GM12878 (cell line): ENCODE measurements at regions not wholly inside any gene's neighbourhood (a gene's known extent, or its start where the extent isn't known, plus 50 kb on each side); places are given as distances from the start of the nearest gene placed in this dataset.

ENCODE experiments used
- ATAC-seq: fragments of 200-7000 bp; cut with Tn5 transposase; 3 replicates; pipeline ENCODE4 v1.9.1; 2020; ENCODE audit warnings: mild to moderate bottlenecking, moderate library complexity
- BruUV-seq: library from RNA; stranded (reverse); fragments of 400-500 nt; replicated peaks from 2 replicates; lab custom pipeline; 2021; lab: Mats Ljungman, UMichigan
- CTCF ChIA-PET: fragments of 300-600 bp; sonication (Branson Sonifier 250); formaldehyde crosslinking; extraction: SDS; loops from one replicate; lab custom pipeline; 2021; ENCODE audit warnings: inconsistent platforms; lab: Yijun Ruan, JAX
- POLR2A ChIA-PET: fragments of 350-600 bp; formaldehyde crosslinking; extraction: SDS; loops from one replicate; lab custom pipeline; 2021; ENCODE audit warnings: inconsistent platforms; lab: Charles Lee
- RAD21 ChIA-PET: fragments of 300-600 bp; sonication (Branson Sonifier 250); formaldehyde crosslinking; loops from one replicate; lab custom pipeline; 2023; ENCODE audit warnings: antibody characterized with exemption; ENCODE audit not compliant: unreplicated experiment; lab: Charles Lee
- SMC1A ChIA-PET: fragments of 300-600 bp; sonication (Branson Sonifier 250); formaldehyde crosslinking; loops from one replicate; lab custom pipeline; 2023; ENCODE audit not compliant: unreplicated experiment, uncharacterized antibody; lab: Charles Lee
- DNase-seq: peaks from one replicate; pipeline ENCODE4 v3.0.0-alpha.2; 2011; ENCODE audit warnings: low read depth, low spot score
- FAIRE-seq: peaks from 3 replicates; lab custom pipeline; 2011; peaks lifted over from hg19 to GRCh38; lab: Jason Lieb, UNC
- H2AFZ ChIP-seq: 2 replicates; pipeline ENCODE4 v1.6.0; 2011; ENCODE audit warnings: low read depth, low read length, control low read depth; ENCODE audit not compliant: control insufficient read depth
- H3K27ac ChIP-seq: 2 replicates; pipeline ENCODE4 v1.5.1; 2011; ENCODE audit warnings: control low read depth; ENCODE audit not compliant: control insufficient read depth, insufficient read depth
- H3K27me3 ChIP-seq, 2 experiments: replicated peaks in 1 of 2; 2 replicates each; pipeline versions ENCODE4 v1.6.0 to v1.6.1; 2011; ENCODE audit warnings: low read length in 1 of 2; ENCODE audit not compliant: control insufficient read depth in 2 of 2, insufficient read depth in 2 of 2
- H3K36me3 ChIP-seq, 2 experiments: 2 replicates each; pipeline ENCODE4 v1.5.1; 2011; ENCODE audit warnings: low read length in 1 of 2; ENCODE audit not compliant: control insufficient read depth in 2 of 2, insufficient read depth in 2 of 2
- H3K4me1 ChIP-seq: 2 replicates; pipeline ENCODE4 v1.6.1; 2011; ENCODE audit warnings: mild to moderate bottlenecking, low read length, moderate library complexity, mixed read lengths; ENCODE audit not compliant: control insufficient read depth, insufficient read depth
- H3K4me2 ChIP-seq: 2 replicates; pipeline ENCODE4 v1.6.0; 2011; ENCODE audit warnings: control low read depth; ENCODE audit not compliant: control insufficient read depth, insufficient read depth
- H3K4me3 ChIP-seq: fragments of 200-600 bp; sonication (generic); 2 replicates; pipeline ENCODE4 v1.5.1; 2016
- H3K79me2 ChIP-seq: 2 replicates; pipeline ENCODE4 v1.6.0; 2011; ENCODE audit warnings: low read length; ENCODE audit not compliant: control insufficient read depth, insufficient read depth
- H3K9ac ChIP-seq: 2 replicates; pipeline ENCODE4 v1.8.0; 2011; ENCODE audit warnings: low read length, control low read depth, mixed read lengths; ENCODE audit not compliant: control insufficient read depth, insufficient read depth
- H3K9me3 ChIP-seq: replicated peaks from 3 replicates; pipeline ENCODE4 v1.5.1; 2011; ENCODE audit warnings: mild to moderate bottlenecking, low read length; ENCODE audit not compliant: control insufficient read depth, insufficient read depth
- H4K20me1 ChIP-seq: 2 replicates; pipeline ENCODE4 v1.6.0; 2011; ENCODE audit not compliant: control insufficient read depth, insufficient read depth
- BRCA1 ChIP-seq: IDR thresholded peaks from 2 replicates; pipeline ENCODE4 v1.6.1; 2011; ENCODE audit warnings: low read depth, low read length, improper control_type of control experiment
- CBX5 ChIP-seq: sonication (generic); IDR thresholded peaks from 2 replicates; pipeline ENCODE4 v1.6.1; 2016; ENCODE audit warnings: low read depth, moderate library complexity, mild to moderate bottlenecking, inconsistent platforms
- ETV6 ChIP-seq, 2 experiments: fragments of 450-650 bp in 1 of 2; IDR thresholded peaks in 1 of 2; conservative IDR thresholded peaks in 1 of 2; 2 replicates each; pipeline ENCODE4 v1.6.1; 2014; ENCODE audit warnings: antibody characterized with exemption in 1 of 2, borderline replicate concordance in 1 of 2, low read depth in 1 of 2, mild to moderate bottlenecking in 1 of 2, moderate library complexity in 1 of 2
- MYB ChIP-seq: fragments of 150-350 bp; IDR thresholded peaks from 2 replicates; pipeline ENCODE4 v1.6.1; 2014; ENCODE audit warnings: mild to moderate bottlenecking, low read depth, low read length, borderline replicate concordance
- NR2C1 ChIP-seq: fragments of 450-650 bp; IDR thresholded peaks from 2 replicates; pipeline ENCODE4 v1.6.1; 2017; ENCODE audit warnings: antibody characterized with exemption, mild to moderate bottlenecking, moderate library complexity
- PAX8 ChIP-seq: fragments of 450-650 bp; IDR thresholded peaks from 2 replicates; pipeline ENCODE4 v1.6.1; 2017; ENCODE audit warnings: mild to moderate bottlenecking, moderate library complexity
- SIX5 ChIP-seq: IDR thresholded peaks from 2 replicates; pipeline ENCODE4 v1.6.1; 2011; ENCODE audit warnings: mild to moderate bottlenecking, low read depth, low read length, moderate library complexity; ENCODE audit not compliant: severe bottlenecking
- SMC3 ChIP-seq: IDR thresholded peaks from 2 replicates; pipeline ENCODE4 v1.6.1; 2011; ENCODE audit warnings: low read length, improper control_type of control experiment, borderline replicate concordance
- ZNF217 ChIP-seq: fragments of 450-650 bp; IDR thresholded peaks from 2 replicates; pipeline ENCODE4 v1.6.1; 2017; ENCODE audit warnings: antibody characterized with exemption, mild to moderate bottlenecking
- ZNF384 ChIP-seq: IDR thresholded peaks from 2 replicates; pipeline ENCODE4 v1.6.1; 2012; ENCODE audit warnings: low read depth, mild to moderate bottlenecking, low read length, improper control_type of control experiment, borderline replicate concordance
- WGBS: methylation state at CpG from one replicate; pipeline ENCODE4 v1.1.6; 2016; ENCODE audit warnings: low lambda C conversion rate; ENCODE audit not compliant: insufficient replicate concordance, insufficient coverage; ENCODE audit errors: missing lambda C conversion rate; 5-methylcytosine and 5-hydroxymethylcytosine counted together
- in situ Hi-C: fragments of 300-500 bp; cut with MboI; formaldehyde crosslinking; loops from 9 replicates; pipeline ENCODE4 v1.14.3; 2018; ENCODE audit warnings: mixed read lengths
- intact Hi-C: fragments of 100-400 bp; cut with micrococcal nuclease; formaldehyde crosslinking; loops from one replicate; pipeline ENCODE4 v1.14.2; 2022; ENCODE audit not compliant: unreplicated experiment
- TF ChIP-seq, protein P1 (sequence below): fragments of 450-650 bp; IDR thresholded peaks from 2 replicates; pipeline ENCODE4 v1.6.1; 2017; ENCODE audit warnings: mild to moderate bottlenecking, moderate library complexity

DNA sequence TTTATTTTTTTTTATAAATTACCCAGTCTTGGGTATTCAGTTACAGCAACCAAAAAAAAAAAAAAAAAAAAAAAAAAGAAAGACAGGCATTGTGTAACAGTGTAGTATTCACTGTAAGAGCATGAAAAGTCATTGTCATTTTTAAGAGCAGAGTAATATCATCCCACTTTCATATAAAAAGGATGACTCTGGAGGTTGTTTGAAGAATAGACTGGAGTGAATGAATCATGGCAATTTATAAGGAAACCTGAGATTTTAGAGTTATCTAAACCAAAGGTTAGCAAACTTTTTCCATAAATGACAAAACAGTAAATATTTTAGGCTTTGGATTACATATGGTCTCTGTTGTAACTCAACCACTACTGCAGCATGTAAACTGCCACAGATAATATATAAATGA is 794.9 kb downstream of the NTRK3 start:
- Histone ChIP-seq H3K4me3 (no peak overlapping the region), H3K4me1 (no peaks in the 10 kb centered on the region), H3K4me2 (no peak overlapping the region), H3K79me2 (no peaks in the 10 kb centered on the region), H3K9me3 (no peaks in the 10 kb centered on the region)
- ChIA-PET CTCF (no interaction called here), RAD21 (no interaction called here)
- in situ Hi-C loops = no loop called here
- TF ChIP-seq SMC3 (no peak), ZNF384 (no peak), BRCA1 (no peak), PAX8 (no peak)
- TF ChIP-seq, all 136 proteins: peak for 0
- H4K20me1 ChIP-seq = no peaks in the 10 kb centered on the region
- no peaks in the 10 kb centered on the region for H3K27me3 ChIP-seq
- FAIRE-seq (no peak), DNase-seq (no peak), ATAC-seq (no peak)
- ChIA-PET SMC1A (no interaction called here), POLR2A (no interaction called here)
- intact Hi-C loops = no loop called here
- no TSS peak for BruUV-seq
- no peak overlapping the region for H3K27ac ChIP-seq
- H2AFZ ChIP-seq = no peak overlapping the region
- H3K36me3 ChIP-seq = no peaks in the 10 kb centered on the region
- H3K9ac ChIP-seq = no peak overlapping the region

DNA sequence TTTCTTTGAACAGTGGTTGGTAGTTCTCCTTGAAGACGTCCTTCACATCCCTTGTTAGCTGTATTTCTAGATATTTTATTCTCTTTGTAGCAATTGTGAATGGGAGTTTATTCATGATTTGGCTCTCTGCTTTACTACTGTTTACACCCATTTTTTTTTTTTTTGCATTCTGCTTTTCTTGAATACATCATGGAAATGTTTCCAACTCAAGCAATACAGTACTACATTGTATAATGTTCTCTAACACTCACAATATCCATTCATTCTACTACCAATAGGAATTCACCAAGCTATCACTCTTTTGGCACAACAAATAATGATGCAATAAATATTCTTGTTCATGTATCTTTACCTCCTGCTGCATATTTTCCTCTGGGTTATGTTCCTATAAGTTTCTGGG is 801.7 kb downstream of the NTRK3 start:
- CTCF ChIA-PET = no interaction called here
- H3K27me3 ChIP-seq = no peaks in the 10 kb centered on the region
- H2AFZ ChIP-seq = no peak overlapping the region
- FAIRE-seq = no peak
- WGBS = 0% methylated on average over 1 of the region's 1 CpG
- POLR2A ChIA-PET = no interaction called here
- no peaks in the 10 kb centered on the region for H3K9me3 ChIP-seq
- intact Hi-C loops = no loop called here
- RAD21 ChIA-PET = no interaction called here
- H4K20me1 ChIP-seq = no peaks in the 10 kb centered on the region
- no peak overlapping the region for H3K4me2 ChIP-seq
- H3K79me2 ChIP-seq = no peaks in the 10 kb centered on the region
- ATAC-seq = no peak
- no peak overlapping the region for H3K27ac ChIP-seq
- DNase-seq = no peak
- no TSS peak for BruUV-seq
- H3K9ac ChIP-seq = no peak overlapping the region
- H3K36me3 ChIP-seq = no peaks in the 10 kb centered on the region
- no peak overlapping the region for H3K4me3 ChIP-seq
- in situ Hi-C loops = no loop called here
- H3K4me1 ChIP-seq = no peaks in the 10 kb centered on the region
- SMC1A ChIA-PET = interaction anchor here (0.7 kb wide), 1 partner anchor 1330 kb away, joined by 3 read pairs; no protein-coding TSS in a partner anchor
- TF ChIP-seq ETV6 (conservative IDR thresholded peaks at IDR 0.05 in 1 of 2, IDR thresholded peaks at IDR 0.05 in 1 of 2; ENCODE audit: borderline replicate concordance in 1 of 2, low read depth in 1 of 2) = no peak
- TF ChIP-seq, protein P1, sequence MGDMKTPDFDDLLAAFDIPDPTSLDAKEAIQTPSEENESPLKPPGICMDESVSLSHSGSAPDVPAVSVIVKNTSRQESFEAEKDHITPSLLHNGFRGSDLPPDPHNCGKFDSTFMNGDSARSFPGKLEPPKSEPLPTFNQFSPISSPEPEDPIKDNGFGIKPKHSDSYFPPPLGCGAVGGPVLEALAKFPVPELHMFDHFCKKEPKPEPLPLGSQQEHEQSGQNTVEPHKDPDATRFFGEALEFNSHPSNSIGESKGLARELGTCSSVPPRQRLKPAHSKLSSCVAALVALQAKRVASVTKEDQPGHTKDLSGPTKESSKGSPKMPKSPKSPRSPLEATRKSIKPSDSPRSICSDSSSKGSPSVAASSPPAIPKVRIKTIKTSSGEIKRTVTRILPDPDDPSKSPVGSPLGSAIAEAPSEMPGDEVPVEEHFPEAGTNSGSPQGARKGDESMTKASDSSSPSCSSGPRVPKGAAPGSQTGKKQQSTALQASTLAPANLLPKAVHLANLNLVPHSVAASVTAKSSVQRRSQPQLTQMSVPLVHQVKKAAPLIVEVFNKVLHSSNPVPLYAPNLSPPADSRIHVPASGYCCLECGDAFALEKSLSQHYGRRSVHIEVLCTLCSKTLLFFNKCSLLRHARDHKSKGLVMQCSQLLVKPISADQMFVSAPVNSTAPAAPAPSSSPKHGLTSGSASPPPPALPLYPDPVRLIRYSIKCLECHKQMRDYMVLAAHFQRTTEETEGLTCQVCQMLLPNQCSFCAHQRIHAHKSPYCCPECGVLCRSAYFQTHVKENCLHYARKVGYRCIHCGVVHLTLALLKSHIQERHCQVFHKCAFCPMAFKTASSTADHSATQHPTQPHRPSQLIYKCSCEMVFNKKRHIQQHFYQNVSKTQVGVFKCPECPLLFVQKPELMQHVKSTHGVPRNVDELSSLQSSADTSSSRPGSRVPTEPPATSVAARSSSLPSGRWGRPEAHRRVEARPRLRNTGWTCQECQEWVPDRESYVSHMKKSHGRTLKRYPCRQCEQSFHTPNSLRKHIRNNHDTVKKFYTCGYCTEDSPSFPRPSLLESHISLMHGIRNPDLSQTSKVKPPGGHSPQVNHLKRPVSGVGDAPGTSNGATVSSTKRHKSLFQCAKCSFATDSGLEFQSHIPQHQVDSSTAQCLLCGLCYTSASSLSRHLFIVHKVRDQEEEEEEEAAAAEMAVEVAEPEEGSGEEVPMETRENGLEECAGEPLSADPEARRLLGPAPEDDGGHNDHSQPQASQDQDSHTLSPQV = no peak
- TF ChIP-seq SIX5 = no peak
- no peak for TF ChIP-seq MYB
- TF ChIP-seq CBX5 = no peak
- TF ChIP-seq ZNF217 = no peak
- no peak for TF ChIP-seq NR2C1
